GM18502 (cell line): ENCODE measurements at regions not wholly inside any gene's neighbourhood (a gene's known extent, or its start where the extent isn't known, plus 50 kb on each side); places are given as distances from the start of the nearest gene placed in this dataset.

Experiments used
- ATAC-seq: cut with Tn5 transposase; IDR thresholded peaks from one replicate; pipeline ENCODE4 v1.9.1; 2021; ENCODE audit warnings: mild to moderate bottlenecking; ENCODE audit not compliant: unreplicated experiment, poor library complexity

GRCh38 chr13:34078334-34078999 is 260.5 kb downstream of the RFC3 start:
- no peak for ATAC-seq

DNA sequence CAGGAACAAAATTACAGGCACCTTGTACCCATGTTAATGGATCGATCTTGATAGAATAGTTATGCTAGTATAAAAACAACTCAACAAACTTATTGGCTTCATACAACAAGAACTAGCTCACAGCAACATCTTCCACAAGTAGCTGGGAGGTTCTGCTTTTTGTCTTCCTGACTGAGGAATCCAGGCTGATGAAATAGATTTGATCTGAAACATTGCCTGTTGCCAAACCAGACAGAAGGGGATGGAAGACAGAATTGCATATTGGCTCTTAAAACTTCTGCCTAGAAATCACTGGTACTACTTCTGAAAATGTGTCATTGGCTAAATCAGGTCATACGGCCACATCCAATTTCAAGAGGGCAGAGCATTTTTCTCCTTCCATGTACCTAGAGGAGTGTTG is 267.3 kb downstream of the RFC3 start:
- no peak for ATAC-seq

DNA sequence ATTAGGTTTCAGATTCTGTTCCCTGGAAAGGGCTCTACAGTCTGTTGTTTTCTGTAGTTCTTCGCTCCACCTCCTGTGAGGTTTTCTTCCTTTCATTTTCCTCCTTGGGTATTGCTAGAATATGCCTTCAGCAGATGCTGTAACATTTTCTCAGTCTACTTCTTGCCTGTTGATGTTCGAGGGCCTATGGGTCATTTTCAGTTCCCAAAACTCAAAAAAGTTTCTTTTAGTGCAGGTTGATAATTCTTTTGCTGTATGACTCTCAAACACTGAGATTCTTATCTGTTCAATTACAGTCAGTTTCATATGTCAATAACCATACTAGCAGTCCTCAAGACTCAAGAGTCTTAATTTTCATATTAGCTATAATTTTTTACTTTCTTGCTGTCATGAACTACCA is 268.3 kb downstream of the RFC3 start:
- peak; percentile 89 for ATAC-seq

DNA sequence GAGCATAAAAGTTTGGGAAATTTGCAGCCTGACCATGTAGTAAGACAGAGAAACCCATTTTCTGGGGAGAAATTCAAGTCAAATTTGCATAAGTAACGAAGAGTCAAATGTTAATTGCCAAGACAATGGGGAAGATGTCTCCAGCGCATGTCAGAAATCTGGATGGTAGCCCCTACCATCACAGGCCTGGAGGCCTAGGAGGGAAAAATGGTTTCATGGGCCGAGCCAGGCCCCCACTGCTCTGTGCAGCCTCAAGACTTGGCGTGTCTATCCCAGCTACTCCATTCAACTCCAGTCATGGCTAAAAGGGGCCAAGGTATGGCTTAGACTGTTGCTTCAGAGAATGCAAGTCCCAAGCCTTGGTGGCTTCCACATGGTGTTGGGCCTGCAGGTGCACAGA is 269.8 kb downstream of the RFC3 start:
- ATAC-seq = no peak

DNA sequence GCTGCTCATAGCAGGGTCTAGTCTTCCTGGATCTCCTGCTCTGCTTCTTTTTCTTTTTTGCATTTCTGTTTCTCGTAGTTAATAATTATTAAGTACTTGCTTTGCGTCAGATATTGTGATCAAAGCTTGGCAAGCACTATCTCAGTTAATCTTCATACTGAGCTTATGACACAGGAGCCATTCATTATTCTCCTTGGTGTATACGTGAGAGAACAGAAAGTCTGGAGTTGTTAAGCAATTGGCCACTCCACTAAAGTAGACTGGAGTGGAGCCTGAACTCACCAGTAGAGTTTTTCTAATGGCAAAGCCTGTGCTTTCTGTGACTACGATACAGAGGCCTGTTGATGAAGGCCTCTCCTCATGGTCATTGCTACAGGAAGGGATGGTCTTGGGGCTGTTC is 285.9 kb downstream of the RFC3 start:
- ATAC-seq = no peak

- no peak for ATAC-seq
Observed at GRCh38 chr13:34104853-34105252, 286.9 kb downstream of the RFC3 start.

GRCh38 chr13:34107806-34108205 is 289.9 kb downstream of the RFC3 start:
- ATAC-seq = no peak

GRCh38 chr13:34108410-34108809 is 290.5 kb downstream of the RFC3 start:
- ATAC-seq = no peak

- no peak for ATAC-seq
Observed at GRCh38 chr13:34114581-34114980, 296.6 kb downstream of the RFC3 start.

DNA sequence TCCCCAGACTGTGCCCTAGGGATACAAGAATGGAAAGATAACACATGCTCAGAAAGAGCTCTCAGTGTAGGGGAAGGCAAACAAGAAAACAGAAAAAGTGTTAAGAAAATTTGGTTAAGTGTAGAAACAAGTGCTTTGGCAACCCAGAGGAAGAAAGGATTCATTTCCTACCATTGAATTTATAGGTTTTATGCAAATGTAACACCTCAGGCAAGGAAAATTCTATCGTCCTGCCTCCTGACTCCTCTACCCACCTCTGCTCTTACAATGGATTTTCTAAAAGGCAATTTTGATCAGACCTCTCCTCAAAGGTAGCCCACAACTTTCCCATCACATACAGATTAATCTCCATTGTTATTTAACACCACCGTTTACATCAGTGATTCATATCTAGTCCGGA is 298.7 kb downstream of the RFC3 start:
- ATAC-seq = no peak

- no peak for ATAC-seq
Observed at GRCh38 chr13:34124666-34125306, 306.8 kb downstream of the RFC3 start.

- ATAC-seq = no peak
Observed at GRCh38 chr13:34127523-34127922, 309.6 kb downstream of the RFC3 start.

GRCh38 chr13:34128661-34129060 is 310.7 kb downstream of the RFC3 start:
- no peak for ATAC-seq

DNA sequence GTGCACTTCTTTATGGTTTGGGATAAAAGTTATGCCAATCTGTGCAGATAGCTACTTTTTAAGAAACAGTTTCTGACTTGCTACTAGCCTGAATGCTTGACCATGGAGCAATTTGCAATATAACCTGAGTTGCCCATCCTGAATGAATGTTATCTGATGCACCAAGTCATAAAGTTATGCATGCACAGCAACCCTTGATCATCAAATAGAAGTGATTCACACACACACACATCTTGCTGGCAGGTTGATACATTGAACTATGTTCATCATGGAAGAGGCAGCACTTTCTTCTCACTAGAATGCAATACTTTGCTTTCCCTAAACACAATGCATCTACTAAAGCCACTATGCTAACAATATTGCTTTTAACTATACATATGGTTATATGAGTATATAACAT is 311.5 kb downstream of the RFC3 start:
- no peak for ATAC-seq

GRCh38 chr13:34137200-34137599 is 319.3 kb downstream of the RFC3 start:
- ATAC-seq = no peak

GRCh38 chr13:34139660-34140227 is 321.8 kb downstream of the RFC3 start:
- no peak for ATAC-seq

DNA sequence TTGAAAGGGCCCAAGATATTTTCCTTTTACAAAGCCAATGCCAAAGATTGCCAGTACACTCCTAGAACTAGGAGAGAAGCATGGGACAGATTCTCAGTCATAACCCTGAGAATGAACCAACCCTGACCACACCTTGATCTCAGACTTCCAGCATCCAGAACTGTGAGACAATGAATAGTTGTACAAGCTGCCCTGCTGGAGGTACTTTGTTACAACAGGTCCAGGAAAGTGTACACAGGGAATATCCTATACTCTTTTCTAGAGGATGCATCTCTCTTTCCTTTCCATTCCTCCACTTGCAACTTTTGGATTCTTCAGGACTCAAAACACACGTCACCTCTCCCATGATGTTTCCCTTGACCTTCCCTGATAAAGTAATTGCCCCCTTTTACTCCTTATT is 325.7 kb downstream of the RFC3 start:
- no peak for ATAC-seq

DNA sequence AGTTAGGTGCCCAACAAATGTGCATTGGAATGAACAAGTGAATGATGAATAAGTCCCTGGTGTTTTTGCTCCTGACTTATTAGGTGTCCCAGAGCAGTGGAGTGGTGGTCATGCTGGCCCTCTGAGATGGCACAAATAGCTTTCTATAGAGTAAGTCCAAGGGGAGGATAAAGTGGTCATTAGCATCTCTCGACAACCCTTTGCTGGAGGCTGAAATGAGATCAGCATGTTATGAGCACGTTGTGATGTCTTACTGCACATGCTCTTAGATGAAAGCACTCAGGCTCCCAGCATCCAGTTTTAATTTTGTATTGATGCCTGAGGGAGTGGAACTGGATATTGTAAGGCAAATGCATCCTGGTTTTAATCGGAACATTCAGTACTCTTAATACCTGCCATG is 326.2 kb downstream of the RFC3 start:
- ATAC-seq = no peak

- ATAC-seq = no peak
Observed at GRCh38 chr13:34145061-34145460, 327.1 kb downstream of the RFC3 start.

- no peak for ATAC-seq
Observed at GRCh38 chr13:34148359-34148758, 330.4 kb downstream of the RFC3 start.

DNA sequence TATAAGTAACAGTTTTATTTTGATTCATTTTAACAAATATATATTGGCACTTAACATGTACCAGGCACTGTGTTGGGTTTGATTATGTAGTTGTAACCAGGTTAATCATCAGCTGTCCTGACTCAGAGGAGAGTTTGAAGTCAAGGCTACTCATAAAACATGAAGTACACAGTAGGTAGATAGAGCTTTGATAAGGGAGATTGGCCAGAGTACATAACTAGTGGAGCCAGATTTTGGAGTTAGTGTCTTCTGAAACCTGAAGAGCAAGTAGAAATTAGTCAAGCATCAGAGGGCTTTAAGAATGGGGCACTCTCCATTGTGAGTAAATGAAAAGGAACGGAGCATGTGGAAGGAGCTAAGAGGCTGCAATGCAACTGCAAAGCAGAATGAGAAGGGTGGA is 333.9 kb downstream of the RFC3 start:
- ATAC-seq = no peak

GRCh38 chr13:34152409-34152808 is 334.5 kb downstream of the RFC3 start:
- no peak for ATAC-seq
